Uterus (tissue), 2 donors: ENCODE measurements at regions not wholly inside any gene's neighbourhood (a gene's known extent, or its start where the extent isn't known, plus 50 kb on each side); places are given as distances from the start of the nearest gene placed in this dataset.

ENCODE experiments used
- CTCF ChIP-seq, 4 experiments: fragments of 200-600 bp in 2 of 4; fragments of 450-650 bp in 2 of 4; sonication (generic) in 2 of 4; IDR thresholded peaks; one replicate each; pipeline ENCODE4 v1.5.1; 2016 to 2019; ENCODE audit warnings: antibody characterized with exemption in 4 of 4, mild to moderate bottlenecking in 2 of 4, moderate library complexity in 1 of 4
- POLR2A ChIP-seq, 2 donors: fragments of 450-650 bp; IDR thresholded peaks; one replicate each; pipeline ENCODE4 v1.6.1; 2016; ENCODE audit warnings: antibody characterized with exemption in 2 of 2, mild to moderate bottlenecking in 1 of 2, moderate library complexity in 1 of 2

DNA sequence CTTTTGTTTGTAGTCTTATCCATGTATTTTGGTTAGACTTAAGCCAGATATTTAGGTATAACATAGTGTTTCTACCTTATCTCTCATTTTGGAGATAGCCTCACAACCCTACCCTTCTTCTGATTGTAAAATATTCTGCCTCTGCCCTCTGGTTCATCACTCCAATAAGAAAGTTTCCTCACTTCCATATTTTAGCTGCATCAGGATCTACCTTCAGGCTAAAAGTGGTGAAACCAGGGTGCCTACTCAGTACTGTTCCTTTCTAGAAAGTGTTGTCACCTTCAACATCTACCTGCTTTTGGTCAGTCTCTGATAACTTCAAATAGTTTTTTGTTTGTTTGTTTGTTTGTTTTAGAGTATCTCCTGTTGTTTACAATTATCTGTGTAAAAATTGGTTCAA lies 294.6 kb downstream of the ANXA1 start:
- no peak for TF ChIP-seq CTCF (IDR thresholded peaks at IDR 0.05)
- TF ChIP-seq POLR2A (IDR thresholded peaks at IDR 0.05): no peak
